ENCODE measurements at regions not wholly inside any gene's neighbourhood (a gene's known extent, or its start where the extent isn't known, plus 50 kb on each side); places are given as distances from the start of the nearest gene placed in this dataset.

DNA sequence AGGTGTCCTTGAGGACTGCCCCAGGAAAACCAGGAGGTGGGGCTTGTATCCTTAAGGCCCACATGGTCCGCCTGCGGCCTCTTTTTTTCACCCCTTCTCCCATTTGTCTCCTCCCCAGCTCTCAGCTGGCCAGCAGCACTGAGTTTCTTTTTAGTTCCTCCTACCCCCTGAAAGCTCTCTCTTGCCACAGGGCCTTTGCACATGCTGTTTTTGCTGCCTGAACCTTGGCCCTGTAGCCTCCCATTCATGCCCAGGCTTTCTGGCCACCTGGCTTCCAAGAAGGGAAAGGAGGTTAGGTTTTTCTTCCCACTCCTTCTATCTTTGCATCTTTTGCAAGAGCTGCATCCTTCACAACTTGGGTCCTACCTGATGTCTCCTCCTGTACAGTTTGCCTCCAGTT is 358.1 kb downstream of the VRK1 start:
- TF ChIP-seq CTCF (IDR thresholded peaks at IDR 0.05) = no peak
- no peak for TF ChIP-seq EP300 (IDR thresholded peaks at IDR 0.05)
